GM12878 (cell line): ENCODE measurements at regions not wholly inside any gene's neighbourhood (a gene's known extent, or its start where the extent isn't known, plus 50 kb on each side); places are given as distances from the start of the nearest gene placed in this dataset.

Source experiments
- BCL11A ChIP-seq: IDR thresholded peaks from 2 replicates; pipeline ENCODE4 v1.6.1; 2011; ENCODE audit warnings: low read depth, low read length
- ESRRA ChIP-seq: IDR thresholded peaks from 2 replicates; pipeline ENCODE4 v1.6.1; 2012; ENCODE audit warnings: mild to moderate bottlenecking, low read length, improper control_type of control experiment
- NFIC ChIP-seq: IDR thresholded peaks from 2 replicates; pipeline ENCODE4 v1.6.1; 2012; ENCODE audit warnings: low read depth, mild to moderate bottlenecking, inconsistent platforms, low read length, moderate library complexity
- PML ChIP-seq: IDR thresholded peaks from 2 replicates; pipeline ENCODE4 v1.6.1; 2012; ENCODE audit warnings: low read length, inconsistent platforms
- POLR2AphosphoS5 ChIP-seq: IDR thresholded peaks from 2 replicates; pipeline ENCODE4 v1.6.1; 2011; ENCODE audit warnings: mild to moderate bottlenecking, low read length, inconsistent platforms
- RB1 ChIP-seq: fragments of 450-650 bp; formaldehyde crosslinking; IDR thresholded peaks from 2 replicates; pipeline ENCODE4 v1.6.1; 2017; ENCODE audit warnings: mild to moderate bottlenecking, borderline replicate concordance
- SUPT20H ChIP-seq: IDR thresholded peaks from 2 replicates; pipeline ENCODE4 v1.6.1; 2011; ENCODE audit warnings: low read depth, mild to moderate bottlenecking, low read length, moderate library complexity, borderline replicate concordance; ENCODE audit not compliant: control insufficient read depth
- ZBED1 ChIP-seq: IDR thresholded peaks from 2 replicates; pipeline ENCODE4 v1.6.1; 2016; ENCODE audit warnings: borderline replicate concordance
- ZNF274 ChIP-seq: IDR thresholded peaks from one replicate; pipeline ENCODE4 v1.8.0; 2011; ENCODE audit not compliant: insufficient read length, insufficient read depth
- ZNF384 ChIP-seq: IDR thresholded peaks from 2 replicates; pipeline ENCODE4 v1.6.1; 2012; ENCODE audit warnings: low read depth, mild to moderate bottlenecking, low read length, improper control_type of control experiment, borderline replicate concordance
- TF ChIP-seq, protein P1 (sequence below): fragments of 450-650 bp; IDR thresholded peaks from 2 replicates; pipeline ENCODE4 v1.6.1; 2017; ENCODE audit warnings: mild to moderate bottlenecking
- TF ChIP-seq, protein P2 (sequence below): fragments of 450-650 bp; IDR thresholded peaks from 2 replicates; pipeline ENCODE4 v1.6.1; 2017; ENCODE audit warnings: mild to moderate bottlenecking, moderate library complexity
- TF ChIP-seq, protein P3 (sequence below): fragments of 450-650 bp; conservative IDR thresholded peaks from 2 replicates; pipeline ENCODE4 v1.6.1; 2017; ENCODE audit warnings: mild to moderate bottlenecking, moderate library complexity
- TF ChIP-seq, protein P4 (sequence below): fragments of 450-650 bp; IDR thresholded peaks from 2 replicates; pipeline ENCODE4 v1.6.1; 2016; ENCODE audit warnings: mild to moderate bottlenecking
- TF ChIP-seq, protein P5 (sequence below): fragments of 450-650 bp; IDR thresholded peaks from 2 replicates; pipeline ENCODE4 v1.6.1; 2018; ENCODE audit warnings: mild to moderate bottlenecking, low read depth, moderate library complexity; ENCODE audit not compliant: partially characterized antibody

DNA sequence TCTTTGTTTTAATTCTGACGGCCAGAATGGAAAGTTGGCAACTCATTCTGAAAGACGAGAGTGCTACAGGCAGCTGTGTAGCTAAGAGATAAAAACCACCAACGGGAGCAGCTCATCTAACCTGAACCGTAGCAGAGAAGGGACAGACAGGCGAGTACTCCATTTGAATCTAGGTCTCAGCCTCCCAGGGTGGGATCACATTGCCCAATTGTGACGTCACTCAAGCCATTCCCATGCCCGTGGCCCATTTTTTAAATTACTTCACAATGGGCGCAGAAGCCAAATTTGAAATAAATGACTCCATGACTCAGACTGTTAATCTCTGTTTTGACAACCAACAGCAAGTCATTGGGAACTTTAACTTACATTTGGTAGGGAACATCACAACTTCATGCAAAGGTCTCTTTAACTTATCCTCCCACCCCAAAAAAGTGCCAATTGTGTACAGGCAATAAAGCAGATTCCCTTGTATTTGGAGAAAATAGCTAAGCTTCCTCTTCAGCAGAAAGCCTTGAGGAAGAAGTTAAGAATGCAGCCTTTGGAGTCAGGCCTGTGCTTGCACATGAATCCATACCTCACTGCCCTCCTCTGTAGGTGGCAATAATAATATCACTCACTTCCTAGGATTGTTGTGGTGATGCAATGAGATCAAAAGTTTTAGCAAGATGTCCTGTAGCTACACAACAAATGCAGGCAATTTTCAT is 93.2 kb upstream of the KIF5B start (continued):
- TF ChIP-seq, protein P1, sequence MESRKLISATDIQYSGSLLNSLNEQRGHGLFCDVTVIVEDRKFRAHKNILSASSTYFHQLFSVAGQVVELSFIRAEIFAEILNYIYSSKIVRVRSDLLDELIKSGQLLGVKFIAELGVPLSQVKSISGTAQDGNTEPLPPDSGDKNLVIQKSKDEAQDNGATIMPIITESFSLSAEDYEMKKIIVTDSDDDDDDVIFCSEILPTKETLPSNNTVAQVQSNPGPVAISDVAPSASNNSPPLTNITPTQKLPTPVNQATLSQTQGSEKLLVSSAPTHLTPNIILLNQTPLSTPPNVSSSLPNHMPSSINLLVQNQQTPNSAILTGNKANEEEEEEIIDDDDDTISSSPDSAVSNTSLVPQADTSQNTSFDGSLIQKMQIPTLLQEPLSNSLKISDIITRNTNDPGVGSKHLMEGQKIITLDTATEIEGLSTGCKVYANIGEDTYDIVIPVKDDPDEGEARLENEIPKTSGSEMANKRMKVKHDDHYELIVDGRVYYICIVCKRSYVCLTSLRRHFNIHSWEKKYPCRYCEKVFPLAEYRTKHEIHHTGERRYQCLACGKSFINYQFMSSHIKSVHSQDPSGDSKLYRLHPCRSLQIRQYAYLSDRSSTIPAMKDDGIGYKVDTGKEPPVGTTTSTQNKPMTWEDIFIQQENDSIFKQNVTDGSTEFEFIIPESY: no peak
- TF ChIP-seq, protein P2, sequence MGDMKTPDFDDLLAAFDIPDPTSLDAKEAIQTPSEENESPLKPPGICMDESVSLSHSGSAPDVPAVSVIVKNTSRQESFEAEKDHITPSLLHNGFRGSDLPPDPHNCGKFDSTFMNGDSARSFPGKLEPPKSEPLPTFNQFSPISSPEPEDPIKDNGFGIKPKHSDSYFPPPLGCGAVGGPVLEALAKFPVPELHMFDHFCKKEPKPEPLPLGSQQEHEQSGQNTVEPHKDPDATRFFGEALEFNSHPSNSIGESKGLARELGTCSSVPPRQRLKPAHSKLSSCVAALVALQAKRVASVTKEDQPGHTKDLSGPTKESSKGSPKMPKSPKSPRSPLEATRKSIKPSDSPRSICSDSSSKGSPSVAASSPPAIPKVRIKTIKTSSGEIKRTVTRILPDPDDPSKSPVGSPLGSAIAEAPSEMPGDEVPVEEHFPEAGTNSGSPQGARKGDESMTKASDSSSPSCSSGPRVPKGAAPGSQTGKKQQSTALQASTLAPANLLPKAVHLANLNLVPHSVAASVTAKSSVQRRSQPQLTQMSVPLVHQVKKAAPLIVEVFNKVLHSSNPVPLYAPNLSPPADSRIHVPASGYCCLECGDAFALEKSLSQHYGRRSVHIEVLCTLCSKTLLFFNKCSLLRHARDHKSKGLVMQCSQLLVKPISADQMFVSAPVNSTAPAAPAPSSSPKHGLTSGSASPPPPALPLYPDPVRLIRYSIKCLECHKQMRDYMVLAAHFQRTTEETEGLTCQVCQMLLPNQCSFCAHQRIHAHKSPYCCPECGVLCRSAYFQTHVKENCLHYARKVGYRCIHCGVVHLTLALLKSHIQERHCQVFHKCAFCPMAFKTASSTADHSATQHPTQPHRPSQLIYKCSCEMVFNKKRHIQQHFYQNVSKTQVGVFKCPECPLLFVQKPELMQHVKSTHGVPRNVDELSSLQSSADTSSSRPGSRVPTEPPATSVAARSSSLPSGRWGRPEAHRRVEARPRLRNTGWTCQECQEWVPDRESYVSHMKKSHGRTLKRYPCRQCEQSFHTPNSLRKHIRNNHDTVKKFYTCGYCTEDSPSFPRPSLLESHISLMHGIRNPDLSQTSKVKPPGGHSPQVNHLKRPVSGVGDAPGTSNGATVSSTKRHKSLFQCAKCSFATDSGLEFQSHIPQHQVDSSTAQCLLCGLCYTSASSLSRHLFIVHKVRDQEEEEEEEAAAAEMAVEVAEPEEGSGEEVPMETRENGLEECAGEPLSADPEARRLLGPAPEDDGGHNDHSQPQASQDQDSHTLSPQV: no peak
- TF ChIP-seq ZNF274: no peak
- 0 out of 2 replicates have a peak, but pooled peaks have one; percentile 30 for TF ChIP-seq NFIC
- no peak for TF ChIP-seq SUPT20H
- TF ChIP-seq ESRRA: no peak
- TF ChIP-seq, protein P3, sequence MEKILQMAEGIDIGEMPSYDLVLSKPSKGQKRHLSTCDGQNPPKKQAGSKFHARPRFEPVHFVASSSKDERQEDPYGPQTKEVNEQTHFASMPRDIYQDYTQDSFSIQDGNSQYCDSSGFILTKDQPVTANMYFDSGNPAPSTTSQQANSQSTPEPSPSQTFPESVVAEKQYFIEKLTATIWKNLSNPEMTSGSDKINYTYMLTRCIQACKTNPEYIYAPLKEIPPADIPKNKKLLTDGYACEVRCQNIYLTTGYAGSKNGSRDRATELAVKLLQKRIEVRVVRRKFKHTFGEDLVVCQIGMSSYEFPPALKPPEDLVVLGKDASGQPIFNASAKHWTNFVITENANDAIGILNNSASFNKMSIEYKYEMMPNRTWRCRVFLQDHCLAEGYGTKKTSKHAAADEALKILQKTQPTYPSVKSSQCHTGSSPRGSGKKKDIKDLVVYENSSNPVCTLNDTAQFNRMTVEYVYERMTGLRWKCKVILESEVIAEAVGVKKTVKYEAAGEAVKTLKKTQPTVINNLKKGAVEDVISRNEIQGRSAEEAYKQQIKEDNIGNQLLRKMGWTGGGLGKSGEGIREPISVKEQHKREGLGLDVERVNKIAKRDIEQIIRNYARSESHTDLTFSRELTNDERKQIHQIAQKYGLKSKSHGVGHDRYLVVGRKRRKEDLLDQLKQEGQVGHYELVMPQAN: no peak
- peak; percentile 69; the same call in 1 of the 2 replicates for TF ChIP-seq BCL11A
- TF ChIP-seq, protein P4, sequence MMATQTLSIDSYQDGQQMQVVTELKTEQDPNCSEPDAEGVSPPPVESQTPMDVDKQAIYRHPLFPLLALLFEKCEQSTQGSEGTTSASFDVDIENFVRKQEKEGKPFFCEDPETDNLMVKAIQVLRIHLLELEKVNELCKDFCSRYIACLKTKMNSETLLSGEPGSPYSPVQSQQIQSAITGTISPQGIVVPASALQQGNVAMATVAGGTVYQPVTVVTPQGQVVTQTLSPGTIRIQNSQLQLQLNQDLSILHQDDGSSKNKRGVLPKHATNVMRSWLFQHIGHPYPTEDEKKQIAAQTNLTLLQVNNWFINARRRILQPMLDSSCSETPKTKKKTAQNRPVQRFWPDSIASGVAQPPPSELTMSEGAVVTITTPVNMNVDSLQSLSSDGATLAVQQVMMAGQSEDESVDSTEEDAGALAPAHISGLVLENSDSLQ: peak; percentile 86
- TF ChIP-seq ZNF384: no peak
- TF ChIP-seq RB1: no peak
- no peak for TF ChIP-seq POLR2AphosphoS5
- no peak for TF ChIP-seq ZBED1
- no peak for TF ChIP-seq PML
- TF ChIP-seq, protein P5, sequence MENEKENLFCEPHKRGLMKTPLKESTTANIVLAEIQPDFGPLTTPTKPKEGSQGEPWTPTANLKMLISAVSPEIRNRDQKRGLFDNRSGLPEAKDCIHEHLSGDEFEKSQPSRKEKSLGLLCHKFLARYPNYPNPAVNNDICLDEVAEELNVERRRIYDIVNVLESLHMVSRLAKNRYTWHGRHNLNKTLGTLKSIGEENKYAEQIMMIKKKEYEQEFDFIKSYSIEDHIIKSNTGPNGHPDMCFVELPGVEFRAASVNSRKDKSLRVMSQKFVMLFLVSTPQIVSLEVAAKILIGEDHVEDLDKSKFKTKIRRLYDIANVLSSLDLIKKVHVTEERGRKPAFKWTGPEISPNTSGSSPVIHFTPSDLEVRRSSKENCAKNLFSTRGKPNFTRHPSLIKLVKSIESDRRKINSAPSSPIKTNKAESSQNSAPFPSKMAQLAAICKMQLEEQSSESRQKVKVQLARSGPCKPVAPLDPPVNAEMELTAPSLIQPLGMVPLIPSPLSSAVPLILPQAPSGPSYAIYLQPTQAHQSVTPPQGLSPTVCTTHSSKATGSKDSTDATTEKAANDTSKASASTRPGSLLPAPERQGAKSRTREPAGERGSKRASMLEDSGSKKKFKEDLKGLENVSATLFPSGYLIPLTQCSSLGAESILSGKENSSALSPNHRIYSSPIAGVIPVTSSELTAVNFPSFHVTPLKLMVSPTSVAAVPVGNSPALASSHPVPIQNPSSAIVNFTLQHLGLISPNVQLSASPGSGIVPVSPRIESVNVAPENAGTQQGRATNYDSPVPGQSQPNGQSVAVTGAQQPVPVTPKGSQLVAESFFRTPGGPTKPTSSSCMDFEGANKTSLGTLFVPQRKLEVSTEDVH: no peak
